NT2/D1 (cell line): ENCODE measurements at regions not wholly inside any gene's neighbourhood (a gene's known extent, or its start where the extent isn't known, plus 50 kb on each side); places are given as distances from the start of the nearest gene placed in this dataset.
A peak's percentile ranks its signal among the peaks of the same experiment; 100 is the strongest.

ENCODE experiments used
- DNase-seq: peaks from one replicate; pipeline ENCODE4 v3.0.0-alpha.2; 2011; ENCODE audit warnings: low read depth, low spot score
- H3K27me3 ChIP-seq: 2 replicates; pipeline ENCODE4 v1.6.0; 2011; ENCODE audit warnings: mild to moderate bottlenecking; ENCODE audit not compliant: insufficient read length, insufficient read depth
- H3K36me3 ChIP-seq: 2 replicates; pipeline ENCODE4 v1.6.1; 2011; ENCODE audit warnings: mild to moderate bottlenecking, low read length, mixed read lengths; ENCODE audit not compliant: insufficient read depth, insufficient read length
- H3K4me1 ChIP-seq: 2 replicates; pipeline ENCODE4 v1.5.1; 2011; ENCODE audit not compliant: insufficient read depth, insufficient read length
- H3K4me3 ChIP-seq: 2 replicates; pipeline ENCODE4 v1.5.1; 2011; ENCODE audit warnings: low read depth; ENCODE audit not compliant: insufficient read length
- H3K9ac ChIP-seq: 2 replicates; pipeline ENCODE4 v1.6.0; 2011; ENCODE audit warnings: low read depth; ENCODE audit not compliant: insufficient read length
- H3K9me3 ChIP-seq: 2 replicates; pipeline ENCODE4 v1.5.1; 2011; ENCODE audit warnings: mild to moderate bottlenecking, low read length; ENCODE audit not compliant: insufficient read depth
- SUZ12 ChIP-seq: IDR thresholded peaks from 2 replicates; pipeline ENCODE4 v1.6.1; 2011; ENCODE audit not compliant: insufficient read length, insufficient read depth; ENCODE audit errors: extremely low read depth
- YY1 ChIP-seq: IDR thresholded peaks from 2 replicates; pipeline ENCODE4 v1.6.1; 2011; ENCODE audit not compliant: insufficient read length, insufficient read depth
- ZNF274 ChIP-seq: IDR thresholded peaks from 2 replicates; pipeline ENCODE4 v1.6.1; 2011; ENCODE audit warnings: mild to moderate bottlenecking, low read depth, low read length

GRCh38 chr10:44316922-44317215, 68.0 kb downstream of the CXCL12 start:
- peaks cover 7% of the 10 kb centered on the region for H3K27me3 ChIP-seq
- H3K4me3 ChIP-seq, result no peak overlapping the region
- H3K36me3 ChIP-seq, result no peaks in the 10 kb centered on the region
- no peak overlapping the region for H3K9ac ChIP-seq
- no peaks in the 10 kb centered on the region for H3K4me1 ChIP-seq
- no peak for DNase-seq
- H3K9me3 ChIP-seq, result no peaks in the 10 kb centered on the region
- no peak for TF ChIP-seq ZNF274
- no peak for TF ChIP-seq YY1
- no peak for TF ChIP-seq SUZ12

- Histone ChIP-seq H3K4me3 (no peak overlapping the region), H3K9me3 (no peaks in the 10 kb centered on the region), H3K36me3 (no peaks in the 10 kb centered on the region), H3K27me3 (peaks cover 12% of the 10 kb centered on the region), H3K9ac (no peak overlapping the region), H3K4me1 (peaks cover 2% of the 10 kb centered on the region)
- no peak for DNase-seq
- TF ChIP-seq YY1 (no peak), ZNF274 (no peak), SUZ12 (no peak)
Observed at GRCh38 chr10:44316187-44316921, 68.5 kb downstream of the CXCL12 start.

GRCh38 chr10:44314802-44315460, 70.0 kb downstream of the CXCL12 start:
- Histone ChIP-seq H3K4me3 (no peak overlapping the region), H3K4me1 (peaks cover 5% of the 10 kb centered on the region), H3K9me3 (no peaks in the 10 kb centered on the region), H3K9ac (no peak overlapping the region), H3K27me3 (peaks cover 24% of the 10 kb centered on the region), H3K36me3 (no peaks in the 10 kb centered on the region)
- DNase-seq, result no peak
- TF ChIP-seq ZNF274 (no peak), YY1 (no peak), SUZ12 (no peak)

- H3K36me3 ChIP-seq, result no peaks in the 10 kb centered on the region
- H3K4me1 ChIP-seq, result peaks cover 5% of the 10 kb centered on the region
- TF ChIP-seq YY1, result no peak
- no peak for TF ChIP-seq SUZ12
- TF ChIP-seq ZNF274, result no peak
- no peaks in the 10 kb centered on the region for H3K9me3 ChIP-seq
- no peak for DNase-seq
- H3K27me3 ChIP-seq, result peaks cover 24% of the 10 kb centered on the region
- H3K9ac ChIP-seq, result no peak overlapping the region
- no peak overlapping the region for H3K4me3 ChIP-seq
Observed at GRCh38 chr10:44313761-44314165, 71.1 kb downstream of the CXCL12 start.

GRCh38 chr10:44312401-44312800, 72.5 kb downstream of the CXCL12 start:
- no peak overlapping the region for H3K9ac ChIP-seq
- H3K36me3 ChIP-seq, result no peaks in the 10 kb centered on the region
- peaks cover 5% of the 10 kb centered on the region for H3K4me1 ChIP-seq
- no peak for DNase-seq
- peaks cover 24% of the 10 kb centered on the region for H3K27me3 ChIP-seq
- no peak overlapping the region for H3K4me3 ChIP-seq
- TF ChIP-seq SUZ12 (no peak), ZNF274 (no peak), YY1 (no peak)
- H3K9me3 ChIP-seq, result no peaks in the 10 kb centered on the region

GRCh38 chr10:44311563-44312051, 73.3 kb downstream of the CXCL12 start:
- no peak overlapping the region for H3K4me3 ChIP-seq
- no peak for DNase-seq
- TF ChIP-seq YY1 (no peak), SUZ12 (no peak), ZNF274 (no peak)
- H3K4me1 ChIP-seq, result peaks cover 5% of the 10 kb centered on the region
- no peak overlapping the region for H3K9ac ChIP-seq
- no peaks in the 10 kb centered on the region for H3K36me3 ChIP-seq
- peaks cover 24% of the 10 kb centered on the region for H3K27me3 ChIP-seq
- H3K9me3 ChIP-seq, result no peaks in the 10 kb centered on the region

GRCh38 chr10:44310762-44311562, 73.9 kb downstream of the CXCL12 start:
- H3K9me3 ChIP-seq, result no peaks in the 10 kb centered on the region
- no peaks in the 10 kb centered on the region for H3K36me3 ChIP-seq
- no peak for TF ChIP-seq ZNF274
- no peak for TF ChIP-seq YY1
- TF ChIP-seq SUZ12, result no peak
- H3K4me1 ChIP-seq, result peaks cover 5% of the 10 kb centered on the region
- peak overlapping the region; percentile 28 for H3K4me3 ChIP-seq
- peaks cover 24% of the 10 kb centered on the region for H3K27me3 ChIP-seq
- H3K9ac ChIP-seq, result peak overlapping the region; percentile 61
- peak; percentile 66 for DNase-seq
